Suprapubic skin (tissue), 4 donors: ENCODE measurements at regions not wholly inside any gene's neighbourhood (a gene's known extent, or its start where the extent isn't known, plus 50 kb on each side); places are given as distances from the start of the nearest gene placed in this dataset.

Experiments used
- DNase-seq, 2 donors: peaks; one replicate each; pipeline ENCODE4 v3.0.0-alpha.2; 2019; ENCODE audit warnings: low spot score in 2 of 2
- H3K27ac ChIP-seq: fragments of 200-600 bp; sonication (generic); one replicate; pipeline ENCODE4 v1.5.1; 2019
- H3K27me3 ChIP-seq: fragments of 200-600 bp; sonication (generic); one replicate; pipeline ENCODE4 v1.5.1; 2019
- H3K36me3 ChIP-seq: fragments of 200-600 bp; sonication (generic); one replicate; pipeline ENCODE4 v1.5.1; 2019
- H3K4me1 ChIP-seq: fragments of 200-600 bp; sonication (generic); one replicate; pipeline ENCODE4 v1.5.1; 2019
- H3K4me3 ChIP-seq: fragments of 200-600 bp; sonication (generic); one replicate; pipeline ENCODE4 v1.5.1; 2019; ENCODE audit warnings: mild to moderate bottlenecking
- H3K9me3 ChIP-seq: fragments of 200-600 bp; sonication (generic); one replicate; pipeline ENCODE4 v1.5.1; 2019
- EP300 ChIP-seq: sonication (generic); formaldehyde crosslinking; IDR thresholded peaks from one replicate; pipeline ENCODE4 v1.6.1; 2017; ENCODE audit warnings: antibody characterized with exemption
- POLR2A ChIP-seq, 2 donors: fragments of 450-650 bp; IDR thresholded peaks; one replicate each; pipeline ENCODE4 v1.6.1; 2017; ENCODE audit warnings: antibody characterized with exemption in 2 of 2, mild to moderate bottlenecking in 2 of 2, moderate library complexity in 2 of 2
- POLR2AphosphoS5 ChIP-seq, 3 donors: sonication (generic); formaldehyde crosslinking; IDR thresholded peaks; one replicate each; pipeline ENCODE4 v1.6.1; 2017; ENCODE audit warnings: antibody characterized with exemption in 3 of 3
- WGBS: methylation state at CpG from one replicate; pipeline ENCODE4 v1.1.5; 2018; 5-methylcytosine and 5-hydroxymethylcytosine counted together
- TF ChIP-seq, protein P1 (sequence below), 2 donors: fragments of 200-600 bp in 1 of 2; fragments of 450-650 bp in 1 of 2; sonication (generic) in 1 of 2; IDR thresholded peaks; one replicate each; pipeline ENCODE4 v1.5.1; 2016 to 2019; ENCODE audit warnings: antibody characterized with exemption in 2 of 2, mild to moderate bottlenecking in 1 of 2, moderate library complexity in 1 of 2

DNA sequence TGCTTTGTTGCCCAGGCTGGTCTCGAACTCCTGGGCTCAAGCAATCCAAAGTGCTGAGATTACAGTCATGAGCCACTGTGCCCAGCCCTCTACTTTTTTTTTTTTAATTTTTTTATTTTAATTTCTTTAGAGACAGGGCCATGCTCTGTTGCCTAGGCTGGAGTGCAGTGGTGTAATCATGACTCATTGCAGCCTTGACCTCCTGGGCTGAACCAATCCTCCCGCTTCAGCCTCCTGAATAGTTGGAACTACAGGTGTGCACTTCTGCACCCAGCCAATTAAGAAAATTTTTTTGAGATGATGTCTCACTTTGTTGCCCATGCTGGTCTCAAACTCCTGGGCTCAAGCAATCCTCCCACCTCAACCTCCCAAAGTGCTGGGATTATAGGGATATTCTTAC is 528.6 kb downstream of the GATA3 start:
- WGBS: 96% methylated on average over 2 of the region's 2 CpGs
- Histone ChIP-seq H3K27me3 (no peaks in the 10 kb centered on the region), H3K4me1 (peaks cover 15% of the 10 kb centered on the region), H3K4me3 (no peak overlapping the region), H3K9me3 (no peaks in the 10 kb centered on the region), H3K36me3 (no peaks in the 10 kb centered on the region), H3K27ac (no peak overlapping the region)
- no peak for DNase-seq
- TF ChIP-seq POLR2A (IDR thresholded peaks at IDR 0.05): no peak
- TF ChIP-seq, protein P1, sequence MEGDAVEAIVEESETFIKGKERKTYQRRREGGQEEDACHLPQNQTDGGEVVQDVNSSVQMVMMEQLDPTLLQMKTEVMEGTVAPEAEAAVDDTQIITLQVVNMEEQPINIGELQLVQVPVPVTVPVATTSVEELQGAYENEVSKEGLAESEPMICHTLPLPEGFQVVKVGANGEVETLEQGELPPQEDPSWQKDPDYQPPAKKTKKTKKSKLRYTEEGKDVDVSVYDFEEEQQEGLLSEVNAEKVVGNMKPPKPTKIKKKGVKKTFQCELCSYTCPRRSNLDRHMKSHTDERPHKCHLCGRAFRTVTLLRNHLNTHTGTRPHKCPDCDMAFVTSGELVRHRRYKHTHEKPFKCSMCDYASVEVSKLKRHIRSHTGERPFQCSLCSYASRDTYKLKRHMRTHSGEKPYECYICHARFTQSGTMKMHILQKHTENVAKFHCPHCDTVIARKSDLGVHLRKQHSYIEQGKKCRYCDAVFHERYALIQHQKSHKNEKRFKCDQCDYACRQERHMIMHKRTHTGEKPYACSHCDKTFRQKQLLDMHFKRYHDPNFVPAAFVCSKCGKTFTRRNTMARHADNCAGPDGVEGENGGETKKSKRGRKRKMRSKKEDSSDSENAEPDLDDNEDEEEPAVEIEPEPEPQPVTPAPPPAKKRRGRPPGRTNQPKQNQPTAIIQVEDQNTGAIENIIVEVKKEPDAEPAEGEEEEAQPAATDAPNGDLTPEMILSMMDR (IDR thresholded peaks at IDR 0.05): no peak
- no peak for TF ChIP-seq EP300
- TF ChIP-seq POLR2AphosphoS5 (IDR thresholded peaks at IDR 0.05): no peak

DNA sequence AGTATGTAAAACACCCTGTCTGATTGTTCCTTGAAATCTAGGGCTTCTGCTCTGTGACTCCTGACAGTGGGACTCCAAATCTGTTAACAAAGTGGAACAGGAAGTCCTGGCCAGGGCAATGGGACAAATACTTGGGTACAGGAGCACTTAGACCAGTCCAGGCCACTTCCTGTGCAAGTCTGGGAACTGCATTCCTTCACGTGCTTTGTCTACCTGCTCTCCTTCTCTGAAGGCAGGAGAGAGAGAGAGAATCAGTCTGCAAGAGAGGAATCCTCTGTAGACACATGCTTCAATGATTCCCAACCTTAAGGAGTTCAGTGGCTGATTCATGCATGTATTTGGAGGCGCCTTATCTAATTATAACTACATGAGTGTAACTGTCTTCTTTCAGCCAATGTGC is 530.2 kb downstream of the GATA3 start:
- no peak overlapping the region for H3K4me3 ChIP-seq
- no peaks in the 10 kb centered on the region for H3K27me3 ChIP-seq
- peaks cover 19% of the 10 kb centered on the region for H3K4me1 ChIP-seq
- TF ChIP-seq, protein P1 (IDR thresholded peaks at IDR 0.05): no peak
- 39% methylated on average over 2 of the region's 2 CpGs for WGBS
- H3K27ac ChIP-seq: peak overlapping the region; percentile 39
- H3K36me3 ChIP-seq: no peaks in the 10 kb centered on the region
- DNase-seq: no peak
- no peaks in the 10 kb centered on the region for H3K9me3 ChIP-seq

DNA sequence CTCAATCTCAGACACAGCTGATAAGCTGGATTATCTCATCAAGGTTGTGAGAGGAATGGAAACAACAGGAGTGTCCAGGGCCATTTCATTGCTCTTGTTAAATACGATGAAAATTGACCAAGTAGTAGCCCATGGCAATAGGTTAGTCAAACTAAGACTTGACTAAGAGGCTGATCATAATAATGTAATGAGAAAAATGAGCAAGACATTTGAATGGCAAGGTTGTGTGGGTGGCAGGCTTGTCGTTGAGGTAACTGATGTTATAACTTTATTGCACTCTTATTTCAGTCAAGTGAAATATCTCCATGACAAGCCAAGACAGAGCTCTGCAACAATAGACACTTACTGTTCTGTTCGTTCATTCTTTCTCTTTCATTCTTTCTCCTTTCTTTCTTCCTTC is 532.0 kb downstream of the GATA3 start:
- Histone ChIP-seq H3K9me3 (no peaks in the 10 kb centered on the region), H3K36me3 (no peaks in the 10 kb centered on the region), H3K4me3 (no peak overlapping the region), H3K27ac (peak overlapping the region; percentile 65), H3K27me3 (no peaks in the 10 kb centered on the region), H3K4me1 (peaks cover 18% of the 10 kb centered on the region)
- WGBS: 50% methylated on average over 3 of the region's 3 CpGs
- DNase-seq: no peak
- TF ChIP-seq POLR2AphosphoS5 (IDR thresholded peaks at IDR 0.05) (no peak), POLR2A (IDR thresholded peaks at IDR 0.05) (no peak), EP300 (no peak)
- TF ChIP-seq, protein P1 (IDR thresholded peaks at IDR 0.05): no peak

DNA sequence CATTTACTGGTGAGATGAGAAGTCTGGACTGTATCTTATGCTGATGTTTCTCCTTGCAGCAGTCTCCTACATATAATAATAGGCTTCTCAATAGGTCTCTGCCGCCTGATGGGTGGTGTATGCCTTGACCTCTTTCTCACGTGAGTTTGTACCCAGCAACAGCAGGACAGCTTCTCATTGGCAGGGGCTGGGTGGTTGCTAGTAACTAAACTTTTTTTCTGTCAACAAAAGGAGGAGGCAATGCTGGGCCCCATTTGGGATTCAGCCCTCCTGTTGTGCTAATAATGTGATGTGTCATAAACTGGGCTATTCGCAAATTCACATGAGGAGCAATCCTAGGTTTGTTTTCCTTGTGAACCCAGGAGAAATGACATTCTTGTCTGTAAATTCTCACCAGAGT is 533.6 kb downstream of the GATA3 start:
- Histone ChIP-seq H3K4me3 (no peak overlapping the region), H3K9me3 (no peaks in the 10 kb centered on the region), H3K36me3 (no peaks in the 10 kb centered on the region), H3K4me1 (peaks cover 14% of the 10 kb centered on the region), H3K27ac (peak overlapping the region; percentile 70), H3K27me3 (no peaks in the 10 kb centered on the region)
- no peak for DNase-seq
- TF ChIP-seq POLR2AphosphoS5 (IDR thresholded peaks at IDR 0.05): no peak
- TF ChIP-seq, protein P1 (IDR thresholded peaks at IDR 0.05): no peak
- TF ChIP-seq EP300: no peak
- no peak for TF ChIP-seq POLR2A (IDR thresholded peaks at IDR 0.05)
- 44% methylated on average over 3 of the region's 3 CpGs for WGBS

DNA sequence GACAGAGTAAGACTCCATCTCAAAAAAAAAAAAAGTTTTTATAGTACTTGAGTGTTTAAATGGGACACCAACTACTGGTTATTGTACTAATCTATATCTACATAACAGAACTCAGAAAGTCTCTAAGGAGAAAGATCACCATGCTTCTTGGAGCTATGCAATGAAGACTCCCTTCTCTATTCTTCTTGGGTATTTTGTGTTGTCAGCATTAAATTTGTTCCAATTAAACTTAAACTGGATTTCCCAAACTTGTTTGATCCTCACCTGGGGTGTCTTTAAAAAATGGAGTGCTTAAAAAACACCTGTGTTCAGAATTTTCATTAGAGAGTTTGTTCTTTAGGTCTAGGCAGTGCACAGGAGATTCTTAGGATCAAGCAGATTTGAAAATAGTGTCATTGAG is 536.0 kb downstream of the GATA3 start:
- DNase-seq: no peak
- no peaks in the 10 kb centered on the region for H3K9me3 ChIP-seq
- H3K4me1 ChIP-seq: peaks cover 9% of the 10 kb centered on the region
- H3K36me3 ChIP-seq: no peaks in the 10 kb centered on the region
- no peak for TF ChIP-seq POLR2AphosphoS5 (IDR thresholded peaks at IDR 0.05)
- TF ChIP-seq, protein P1 (IDR thresholded peaks at IDR 0.05): no peak
- TF ChIP-seq POLR2A (IDR thresholded peaks at IDR 0.05): no peak
- no peak for TF ChIP-seq EP300
- no peaks in the 10 kb centered on the region for H3K27me3 ChIP-seq
- no peak overlapping the region for H3K27ac ChIP-seq
- H3K4me3 ChIP-seq: no peak overlapping the region
